ENCODE measurements at regions not wholly inside any gene's neighbourhood (a gene's known extent, or its start where the extent isn't known, plus 50 kb on each side); places are given as distances from the start of the nearest gene placed in this dataset.

GRCh38 chr9:25939126-25939525 is 260.9 kb upstream of the TUSC1 start:
- H3K4me1 ChIP-seq, result peaks cover 0 to 19% (median 3%) of the 10 kb centered on the region in 4 donors
- no peaks in the 10 kb centered on the region for H3K27me3 ChIP-seq
- no peak for DNase-seq
- no peaks in the 10 kb centered on the region for H3K9me3 ChIP-seq
- no peaks in the 10 kb centered on the region for H3K36me3 ChIP-seq
- H3K4me3 ChIP-seq, result no peak overlapping the region
- TF ChIP-seq, protein P1, sequence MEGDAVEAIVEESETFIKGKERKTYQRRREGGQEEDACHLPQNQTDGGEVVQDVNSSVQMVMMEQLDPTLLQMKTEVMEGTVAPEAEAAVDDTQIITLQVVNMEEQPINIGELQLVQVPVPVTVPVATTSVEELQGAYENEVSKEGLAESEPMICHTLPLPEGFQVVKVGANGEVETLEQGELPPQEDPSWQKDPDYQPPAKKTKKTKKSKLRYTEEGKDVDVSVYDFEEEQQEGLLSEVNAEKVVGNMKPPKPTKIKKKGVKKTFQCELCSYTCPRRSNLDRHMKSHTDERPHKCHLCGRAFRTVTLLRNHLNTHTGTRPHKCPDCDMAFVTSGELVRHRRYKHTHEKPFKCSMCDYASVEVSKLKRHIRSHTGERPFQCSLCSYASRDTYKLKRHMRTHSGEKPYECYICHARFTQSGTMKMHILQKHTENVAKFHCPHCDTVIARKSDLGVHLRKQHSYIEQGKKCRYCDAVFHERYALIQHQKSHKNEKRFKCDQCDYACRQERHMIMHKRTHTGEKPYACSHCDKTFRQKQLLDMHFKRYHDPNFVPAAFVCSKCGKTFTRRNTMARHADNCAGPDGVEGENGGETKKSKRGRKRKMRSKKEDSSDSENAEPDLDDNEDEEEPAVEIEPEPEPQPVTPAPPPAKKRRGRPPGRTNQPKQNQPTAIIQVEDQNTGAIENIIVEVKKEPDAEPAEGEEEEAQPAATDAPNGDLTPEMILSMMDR (IDR thresholded peaks at IDR 0.05), result no peak
- H3K27ac ChIP-seq, result no peak overlapping the region
- intact Hi-C loops (cut with DNase I; ENCODE audit: low total_unique reads), result no loop called here

GRCh38 chr9:25936031-25936430 is 257.8 kb upstream of the TUSC1 start:
- H3K27ac ChIP-seq, result peak overlapping the region; percentile 49 to 66
- H3K9me3 ChIP-seq, result no peaks in the 10 kb centered on the region
- no peaks in the 10 kb centered on the region for H3K27me3 ChIP-seq
- no peak for DNase-seq
- no peaks in the 10 kb centered on the region for H3K36me3 ChIP-seq
- intact Hi-C loops (cut with DNase I; ENCODE audit: low total_unique reads), result no loop called here
- H3K4me3 ChIP-seq, result peak overlapping the region; percentile 0 to 20
- TF ChIP-seq, protein P1 (IDR thresholded peaks at IDR 0.05), result no peak
- H3K4me1 ChIP-seq, result peaks cover 0 to 19% (median 3%) of the 10 kb centered on the region in 4 donors

DNA sequence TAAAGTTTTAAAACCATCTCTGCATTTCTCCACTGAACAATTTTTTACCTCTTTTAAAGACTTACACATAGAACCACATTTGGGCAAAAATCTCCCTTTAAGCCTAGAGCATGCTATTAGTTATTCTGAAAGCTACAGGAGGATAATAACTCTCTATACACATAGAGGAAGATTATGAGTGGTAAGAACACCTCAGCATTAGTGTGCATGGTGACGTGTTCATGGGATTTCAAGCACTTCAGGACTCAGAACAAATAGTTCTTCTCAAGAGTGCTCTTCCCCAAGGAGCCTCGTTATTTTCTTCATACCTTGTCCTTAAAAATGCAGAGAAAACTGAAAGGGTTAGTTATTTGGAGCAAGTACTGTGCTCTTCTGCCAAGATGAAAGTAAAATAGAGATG is 256.9 kb upstream of the TUSC1 start:
- no peaks in the 10 kb centered on the region for H3K27me3 ChIP-seq
- H3K27ac ChIP-seq, result peak overlapping the region; percentile 49 to 66
- peak overlapping the region in 1 of 2 donors; percentile 20 for H3K4me3 ChIP-seq
- H3K9me3 ChIP-seq, result no peaks in the 10 kb centered on the region
- TF ChIP-seq, protein P1 (IDR thresholded peaks at IDR 0.05), result no peak
- H3K36me3 ChIP-seq, result no peaks in the 10 kb centered on the region
- no peak for DNase-seq
- intact Hi-C loops (cut with DNase I; ENCODE audit: low total_unique reads), result no loop called here
- H3K4me1 ChIP-seq, result peaks cover 0 to 19% (median 3%) of the 10 kb centered on the region in 4 donors

GRCh38 chr9:25918761-25919160 is 240.5 kb upstream of the TUSC1 start:
- TF ChIP-seq, protein P1 (IDR thresholded peaks at IDR 0.05), result no peak
- Histone ChIP-seq H3K9me3 (peaks cover 0 to 8% (median 0%) of the 10 kb centered on the region in 3 donors), H3K27me3 (no peaks in the 10 kb centered on the region), H3K4me3 (no peak overlapping the region), H3K27ac (no peak overlapping the region), H3K36me3 (no peaks in the 10 kb centered on the region), H3K4me1 (peaks cover 0 to 5% (median 0%) of the 10 kb centered on the region in 4 donors)
- DNase-seq, result no peak
- intact Hi-C loops (cut with DNase I; ENCODE audit: low total_unique reads), result no loop called here

DNA sequence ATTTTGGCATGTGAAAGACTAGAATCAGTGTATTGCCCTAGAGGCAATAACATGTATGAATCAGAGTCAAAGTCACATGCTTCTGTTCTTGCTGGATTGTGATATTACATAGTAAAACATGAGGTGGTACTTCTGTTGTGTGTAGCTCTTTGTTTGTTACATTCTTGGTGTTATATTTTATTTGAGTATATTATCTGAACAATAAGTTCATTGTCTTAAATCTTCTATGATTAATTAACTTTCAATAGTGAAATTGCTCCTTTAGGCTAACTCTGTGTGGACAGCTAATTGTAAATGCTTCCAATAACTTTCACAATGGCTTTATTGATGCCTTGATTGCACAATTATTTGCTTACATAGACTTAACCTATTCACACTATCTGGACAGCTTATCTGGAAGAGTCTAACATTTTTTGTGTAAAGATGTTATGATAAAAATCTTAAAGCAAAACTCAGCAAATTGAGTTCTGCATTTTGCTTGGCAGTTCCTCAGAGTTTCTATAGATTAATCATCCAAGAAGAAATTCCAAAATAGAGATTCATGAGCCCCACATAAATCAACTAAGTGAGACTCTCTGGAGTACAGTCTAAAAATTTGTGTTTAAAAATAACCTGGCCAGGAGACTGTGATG is 239.6 kb upstream of the TUSC1 start:
- TF ChIP-seq, protein P1 (IDR thresholded peaks at IDR 0.05), result no peak
- peaks cover 0 to 5% (median 0%) of the 10 kb centered on the region in 4 donors for H3K4me1 ChIP-seq

More for the DNA sequence above, 239.6 kb upstream of the TUSC1 start:
- Histone ChIP-seq H3K27me3 (no peaks in the 10 kb centered on the region), H3K9me3 (peaks cover 0 to 4% (median 0%) of the 10 kb centered on the region in 3 donors), H3K27ac (no peak overlapping the region), H3K4me3 (no peak overlapping the region), H3K36me3 (no peaks in the 10 kb centered on the region)
- intact Hi-C loops (cut with DNase I; ENCODE audit: low total_unique reads), result no loop called here
- DNase-seq, result no peak
